ENCODE measurements at regions not wholly inside any gene's neighbourhood (a gene's known extent, or its start where the extent isn't known, plus 50 kb on each side); places are given as distances from the start of the nearest gene placed in this dataset.
"Not testable (repeated sequence)": the region's sequence is repeated elsewhere in the genome, so short reads cannot be mapped to it uniquely, and the experiment has no call there.

GRCh38 chr6:93654548-93654947 lies 235.2 kb upstream of the EPHA7 start:
- no peaks in the 10 kb centered on the region for H3K27me3 ChIP-seq
- TF ChIP-seq POLR2AphosphoS5 (IDR thresholded peaks at IDR 0.05) (no peak), EP300 (IDR thresholded peaks at IDR 0.05) (no peak), POLR2A (IDR thresholded peaks at IDR 0.05; ENCODE audit: low read depth) (no peak), CTCF (IDR thresholded peaks at IDR 0.05) (no peak)
- H3K9me3 ChIP-seq = no peaks in the 10 kb centered on the region
- intact Hi-C loops (cut with DNase I) = no loop called here
- DNase-seq (ENCODE audit: extremely low spot score) = no peak
- WGBS = 87% methylated on average over 2 of the region's 2 CpGs
- H3K4me3 ChIP-seq = no peak overlapping the region
- no peaks in the 10 kb centered on the region for H3K4me1 ChIP-seq
- no peak overlapping the region for H3K27ac ChIP-seq (replicated peaks in 1 of 4)
- H3K36me3 ChIP-seq = no peaks in the 10 kb centered on the region

GRCh38 chr6:93644611-93645010 lies 225.3 kb upstream of the EPHA7 start:
- H3K27me3 ChIP-seq = no peaks in the 10 kb centered on the region
- WGBS = 90% methylated on average over 5 of the region's 5 CpGs
- H3K9me3 ChIP-seq = peaks cover 0 to 9% (median 3%) of the 10 kb centered on the region in 4 donors
- intact Hi-C loops (cut with DNase I) = no loop called here
- TF ChIP-seq CTCF (IDR thresholded peaks at IDR 0.05) (no peak), POLR2A (IDR thresholded peaks at IDR 0.05; ENCODE audit: low read depth) (no peak), POLR2AphosphoS5 (IDR thresholded peaks at IDR 0.05) (no peak), EP300 (IDR thresholded peaks at IDR 0.05) (no peak)
- H3K4me3 ChIP-seq = no peak overlapping the region
- no peak overlapping the region for H3K27ac ChIP-seq (replicated peaks in 1 of 4)
- no peaks in the 10 kb centered on the region for H3K4me1 ChIP-seq
- no peak for DNase-seq (ENCODE audit: extremely low spot score)
- no peaks in the 10 kb centered on the region for H3K36me3 ChIP-seq

- H3K36me3 ChIP-seq = no peaks in the 10 kb centered on the region
- no peak overlapping the region for H3K4me3 ChIP-seq
- H3K9me3 ChIP-seq = peaks cover 0 to 9% (median 3%) of the 10 kb centered on the region in 4 donors
- intact Hi-C loops (cut with DNase I) = no loop called here
- no peaks in the 10 kb centered on the region for H3K4me1 ChIP-seq
- no peak for DNase-seq (ENCODE audit: extremely low spot score)
- H3K27ac ChIP-seq (replicated peaks in 1 of 4) = no peak overlapping the region
- H3K27me3 ChIP-seq = no peaks in the 10 kb centered on the region
- TF ChIP-seq CTCF (IDR thresholded peaks at IDR 0.05) = no peak
- TF ChIP-seq POLR2AphosphoS5 (IDR thresholded peaks at IDR 0.05) = no peak
- no peak for TF ChIP-seq EP300 (IDR thresholded peaks at IDR 0.05)
- TF ChIP-seq POLR2A (IDR thresholded peaks at IDR 0.05; ENCODE audit: low read depth) = no peak
These were observed 219.8 kb upstream of the EPHA7 start for GRCh38 chr6:93639126-93639525.

- H3K4me1 ChIP-seq; H3K27ac ChIP-seq (replicated peaks in 1 of 4); H3K4me3 ChIP-seq; H3K9me3 ChIP-seq; intact Hi-C loops (cut with DNase I); H3K36me3 ChIP-seq; H3K27me3 ChIP-seq; DNase-seq (ENCODE audit: extremely low spot score): not testable (repeated sequence)
- WGBS = 96% methylated on average over 23 of the region's 38 CpGs
These were observed 217.8 kb upstream of the EPHA7 start for GRCh38 chr6:93636987-93637664.

- 73% methylated on average over 3 of the region's 3 CpGs for WGBS
- Histone ChIP-seq H3K9me3 (no peaks in the 10 kb centered on the region), H3K27ac (replicated peaks in 1 of 4) (no peak overlapping the region), H3K4me3 (no peak overlapping the region), H3K36me3 (no peaks in the 10 kb centered on the region), H3K27me3 (no peaks in the 10 kb centered on the region), H3K4me1 (peaks cover 0 to 7% (median 0%) of the 10 kb centered on the region in 4 donors)
- intact Hi-C loops (cut with DNase I) = no loop called here
- DNase-seq (ENCODE audit: extremely low spot score) = no peak
- TF ChIP-seq EP300 (IDR thresholded peaks at IDR 0.05) = no peak
- no peak for TF ChIP-seq CTCF (IDR thresholded peaks at IDR 0.05)
- TF ChIP-seq POLR2A (IDR thresholded peaks at IDR 0.05; ENCODE audit: low read depth) = no peak
- no peak for TF ChIP-seq POLR2AphosphoS5 (IDR thresholded peaks at IDR 0.05)
These were observed 205.0 kb upstream of the EPHA7 start for GRCh38 chr6:93624408-93624807.
